ENCODE measurements at regions not wholly inside any gene's neighbourhood (a gene's known extent, or its start where the extent isn't known, plus 50 kb on each side); places are given as distances from the start of the nearest gene placed in this dataset.

GRCh38 chr6:128827675-128828464, 55.1 kb upstream of the LAMA2 start:
- no peaks in the 10 kb centered on the region for H3K4me1 ChIP-seq
- peaks cover 0 to 9% (median 0%) of the 10 kb centered on the region in 3 donors for H3K9me3 ChIP-seq
- no peak overlapping the region for H3K4me3 ChIP-seq
- no peak for DNase-seq
- whole genome bisulfite sequencing, 2 donors, result 63 to 76% methylated on average over 5 of the region's 5 CpGs
- no peaks in the 10 kb centered on the region for H3K27me3 ChIP-seq
- no peak overlapping the region for H3K27ac ChIP-seq
- no peaks in the 10 kb centered on the region for H3K36me3 ChIP-seq
- intact Hi-C loops (cut with DNase I), result no loop called here
- TF ChIP-seq POLR2A (IDR thresholded peaks at IDR 0.05) (no peak), CTCF (IDR thresholded peaks at IDR 0.05) (no peak)

GRCh38 chr6:128826606-128827005, 56.3 kb upstream of the LAMA2 start:
- Histone ChIP-seq H3K4me1 (no peaks in the 10 kb centered on the region), H3K9me3 (peaks cover 0 to 9% (median 0%) of the 10 kb centered on the region in 3 donors), H3K27ac (no peak overlapping the region), H3K4me3 (no peak overlapping the region), H3K27me3 (no peaks in the 10 kb centered on the region), H3K36me3 (no peaks in the 10 kb centered on the region)
- DNase-seq, result no peak
- intact Hi-C loops (cut with DNase I), result no loop called here
- TF ChIP-seq CTCF (IDR thresholded peaks at IDR 0.05), result no peak
- no peak for TF ChIP-seq POLR2A (IDR thresholded peaks at IDR 0.05)
- WGBS, 2 donors, result 54 to 68% methylated on average over 3 of the region's 3 CpGs

- H3K4me1 ChIP-seq, result no peaks in the 10 kb centered on the region
Measured at GRCh38 chr6:128822271-128822670, 60.7 kb upstream of the LAMA2 start.

GRCh38 chr6:128821116-128821515, 61.8 kb upstream of the LAMA2 start:
- H3K27ac ChIP-seq, result no peak overlapping the region
- H3K27me3 ChIP-seq, result no peaks in the 10 kb centered on the region
- intact Hi-C loops (cut with DNase I), result no loop called here
- H3K36me3 ChIP-seq, result no peaks in the 10 kb centered on the region
- no peaks in the 10 kb centered on the region for H3K4me1 ChIP-seq
- 56 to 79% methylated on average over 2 of the region's 2 CpGs for WGBS, 2 donors
- no peak overlapping the region for H3K4me3 ChIP-seq
- no peak for DNase-seq
- no peaks in the 10 kb centered on the region for H3K9me3 ChIP-seq
- no peak for TF ChIP-seq CTCF (IDR thresholded peaks at IDR 0.05)
- TF ChIP-seq POLR2A (IDR thresholded peaks at IDR 0.05), result no peak

More at GRCh38 chr6:128822271-128822670, 60.7 kb upstream of the LAMA2 start:
- H3K36me3 ChIP-seq, result no peaks in the 10 kb centered on the region
- H3K27me3 ChIP-seq, result no peaks in the 10 kb centered on the region
- intact Hi-C loops (cut with DNase I), result no loop called here
- 59 to 80% methylated on average over 3 of the region's 3 CpGs for WGBS, 2 donors
- no peak overlapping the region for H3K4me3 ChIP-seq
- TF ChIP-seq CTCF (IDR thresholded peaks at IDR 0.05) (no peak), POLR2A (IDR thresholded peaks at IDR 0.05) (no peak)
- no peak for DNase-seq
- H3K9me3 ChIP-seq, result no peaks in the 10 kb centered on the region
- H3K27ac ChIP-seq, result no peak overlapping the region

GRCh38 chr6:128808856-128809255, 74.1 kb upstream of the LAMA2 start:
- H3K4me3 ChIP-seq, result no peak overlapping the region
- no peaks in the 10 kb centered on the region for H3K27me3 ChIP-seq
- no peak overlapping the region for H3K27ac ChIP-seq
- H3K9me3 ChIP-seq, result no peaks in the 10 kb centered on the region
- intact Hi-C loops (cut with DNase I), result no loop called here
- no peaks in the 10 kb centered on the region for H3K36me3 ChIP-seq
- H3K4me1 ChIP-seq, result no peaks in the 10 kb centered on the region
- no peak for DNase-seq
- TF ChIP-seq CTCF (IDR thresholded peaks at IDR 0.05), result no peak

All from esophagus squamous epithelium (tissue), 5 donors.